ENCODE measurements at regions not wholly inside any gene's neighbourhood (a gene's known extent, or its start where the extent isn't known, plus 50 kb on each side); places are given as distances from the start of the nearest gene placed in this dataset.
"Not testable (repeated sequence)": the region's sequence is repeated elsewhere in the genome, so short reads cannot be mapped to it uniquely, and the experiment has no call there.

- ATAC-seq; intact Hi-C loops (cut with DNase I, micrococcal nuclease): not testable (repeated sequence)
Observed at GRCh38 chr14:86312154-86312665, 782.3 kb downstream of the FLRT2 start.

GRCh38 chr14:86311151-86311550, 781.2 kb downstream of the FLRT2 start:
- intact Hi-C loops (cut with DNase I, micrococcal nuclease) = no loop called here
- DNase-seq (no peak), ATAC-seq (no peak)

More at GRCh38 chr14:86312154-86312665, 782.3 kb downstream of the FLRT2 start:
- DNase-seq = not testable (repeated sequence)

- ATAC-seq (no peak), DNase-seq (no peak)
- intact Hi-C loops (cut with DNase I, micrococcal nuclease) = no loop called here
Observed at GRCh38 chr14:86310611-86311010, 780.7 kb downstream of the FLRT2 start.

GRCh38 chr14:86310148-86310547, 780.2 kb downstream of the FLRT2 start:
- DNase-seq = no peak
- ATAC-seq = no peak
- intact Hi-C loops (cut with DNase I, micrococcal nuclease) = no loop called here

GRCh38 chr14:86305058-86305457, 775.1 kb downstream of the FLRT2 start:
- intact Hi-C loops (cut with DNase I, micrococcal nuclease) = no loop called here
- no peak for ATAC-seq

GRCh38 chr14:86299994-86300393, 770.0 kb downstream of the FLRT2 start:
- intact Hi-C loops (cut with DNase I, micrococcal nuclease) = no loop called here
- ATAC-seq = no peak

More at GRCh38 chr14:86305058-86305457, 775.1 kb downstream of the FLRT2 start:
- no peak for DNase-seq

GRCh38 chr14:86296173-86296572, 766.2 kb downstream of the FLRT2 start:
- intact Hi-C loops (cut with DNase I, micrococcal nuclease) = no loop called here

More at GRCh38 chr14:86299994-86300393, 770.0 kb downstream of the FLRT2 start:
- DNase-seq = no peak

GRCh38 chr14:86288336-86288735, 758.4 kb downstream of the FLRT2 start:
- ATAC-seq (no peak), DNase-seq (no peak)
- intact Hi-C loops (cut with DNase I, micrococcal nuclease) = no loop called here

More at GRCh38 chr14:86296173-86296572, 766.2 kb downstream of the FLRT2 start:
- DNase-seq = no peak
- no peak for ATAC-seq

- ATAC-seq (no peak), DNase-seq (no peak)
- intact Hi-C loops (cut with DNase I, micrococcal nuclease) = no loop called here
Observed at GRCh38 chr14:86279405-86279804, 749.5 kb downstream of the FLRT2 start.

- no peak for ATAC-seq
- no peak for DNase-seq
- intact Hi-C loops (cut with DNase I, micrococcal nuclease) = no loop called here
Observed at GRCh38 chr14:86257973-86258372, 728.0 kb downstream of the FLRT2 start.

GRCh38 chr14:86243158-86243557, 713.2 kb downstream of the FLRT2 start:
- DNase-seq (no peak), ATAC-seq (no peak)
- intact Hi-C loops (cut with DNase I, micrococcal nuclease) = no loop called here

GRCh38 chr14:86237733-86238132, 707.8 kb downstream of the FLRT2 start:
- no peak for ATAC-seq
- no peak for DNase-seq
- intact Hi-C loops (cut with DNase I, micrococcal nuclease) = no loop called here

GRCh38 chr14:86221755-86222154, 691.8 kb downstream of the FLRT2 start:
- DNase-seq (no peak), ATAC-seq (no peak)
- intact Hi-C loops (cut with DNase I, micrococcal nuclease) = no loop called here

GRCh38 chr14:86221000-86221399, 691.1 kb downstream of the FLRT2 start:
- DNase-seq (no peak), ATAC-seq (no peak)
- intact Hi-C loops (cut with DNase I, micrococcal nuclease) = no loop called here

- DNase-seq = no peak
- intact Hi-C loops (cut with DNase I, micrococcal nuclease) = no loop called here
- ATAC-seq = no peak
Observed at GRCh38 chr14:86217523-86217922, 687.6 kb downstream of the FLRT2 start.

- intact Hi-C loops (cut with DNase I, micrococcal nuclease) = no loop called here
- DNase-seq (no peak), ATAC-seq (no peak)
Observed at GRCh38 chr14:86203843-86204242, 673.9 kb downstream of the FLRT2 start.

- DNase-seq (no peak), ATAC-seq (no peak)
- intact Hi-C loops (cut with DNase I, micrococcal nuclease) = no loop called here
Observed at GRCh38 chr14:86196471-86196870, 666.5 kb downstream of the FLRT2 start.

- intact Hi-C loops (cut with DNase I, micrococcal nuclease) = no loop called here
- no peak for ATAC-seq
Observed at GRCh38 chr14:86193756-86194155, 663.8 kb downstream of the FLRT2 start.

GRCh38 chr14:86179980-86180379, 650.0 kb downstream of the FLRT2 start:
- ATAC-seq (no peak), DNase-seq (no peak)
- intact Hi-C loops (cut with DNase I, micrococcal nuclease) = no loop called here

More at GRCh38 chr14:86193756-86194155, 663.8 kb downstream of the FLRT2 start:
- no peak for DNase-seq

- ATAC-seq (no peak), DNase-seq (no peak)
- intact Hi-C loops (cut with DNase I, micrococcal nuclease) = no loop called here
Observed at GRCh38 chr14:86168371-86168770, 638.4 kb downstream of the FLRT2 start.

GRCh38 chr14:86166541-86166940, 636.6 kb downstream of the FLRT2 start:
- DNase-seq (no peak), ATAC-seq (no peak)
- intact Hi-C loops (cut with DNase I, micrococcal nuclease) = no loop called here

All from left colon (tissue), 2 donors.